Fibroblast of lung (primary cell): ENCODE measurements at regions not wholly inside any gene's neighbourhood (a gene's known extent, or its start where the extent isn't known, plus 50 kb on each side); places are given as distances from the start of the nearest gene placed in this dataset.

Experiments used
- EZH2 ChIP-seq: IDR thresholded peaks from 2 replicates; pipeline ENCODE4 v1.5.1; 2012; ENCODE audit warnings: low read length, control low read depth, mild to moderate bottlenecking; ENCODE audit errors: missing control alignments
- TF ChIP-seq, protein P1 (sequence below), 2 donors: IDR thresholded peaks in 1 of 2; conservative IDR thresholded peaks in 1 of 2; 1 replicate in 1 of 2; 2 replicates in 1 of 2; pipeline ENCODE4 v1.5.1; 2011 to 2012; ENCODE audit warnings: low read length in 2 of 2, control low read depth in 1 of 2, inconsistent platforms in 1 of 2, low read depth in 1 of 2, mild to moderate bottlenecking in 1 of 2

GRCh38 chr5:116853992-116854391 is 279.4 kb upstream of the SEMA6A start:
- TF ChIP-seq, protein P1, sequence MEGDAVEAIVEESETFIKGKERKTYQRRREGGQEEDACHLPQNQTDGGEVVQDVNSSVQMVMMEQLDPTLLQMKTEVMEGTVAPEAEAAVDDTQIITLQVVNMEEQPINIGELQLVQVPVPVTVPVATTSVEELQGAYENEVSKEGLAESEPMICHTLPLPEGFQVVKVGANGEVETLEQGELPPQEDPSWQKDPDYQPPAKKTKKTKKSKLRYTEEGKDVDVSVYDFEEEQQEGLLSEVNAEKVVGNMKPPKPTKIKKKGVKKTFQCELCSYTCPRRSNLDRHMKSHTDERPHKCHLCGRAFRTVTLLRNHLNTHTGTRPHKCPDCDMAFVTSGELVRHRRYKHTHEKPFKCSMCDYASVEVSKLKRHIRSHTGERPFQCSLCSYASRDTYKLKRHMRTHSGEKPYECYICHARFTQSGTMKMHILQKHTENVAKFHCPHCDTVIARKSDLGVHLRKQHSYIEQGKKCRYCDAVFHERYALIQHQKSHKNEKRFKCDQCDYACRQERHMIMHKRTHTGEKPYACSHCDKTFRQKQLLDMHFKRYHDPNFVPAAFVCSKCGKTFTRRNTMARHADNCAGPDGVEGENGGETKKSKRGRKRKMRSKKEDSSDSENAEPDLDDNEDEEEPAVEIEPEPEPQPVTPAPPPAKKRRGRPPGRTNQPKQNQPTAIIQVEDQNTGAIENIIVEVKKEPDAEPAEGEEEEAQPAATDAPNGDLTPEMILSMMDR (conservative IDR thresholded peaks at IDR 0.05 in 1 of 2, IDR thresholded peaks at IDR 0.05 in 1 of 2; ENCODE audit: low read depth in 1 of 2, low read length in 2 of 2): no peak
- TF ChIP-seq EZH2: no peak
